ENCODE measurements at regions not wholly inside any gene's neighbourhood (a gene's known extent, or its start where the extent isn't known, plus 50 kb on each side); places are given as distances from the start of the nearest gene placed in this dataset.

DNA sequence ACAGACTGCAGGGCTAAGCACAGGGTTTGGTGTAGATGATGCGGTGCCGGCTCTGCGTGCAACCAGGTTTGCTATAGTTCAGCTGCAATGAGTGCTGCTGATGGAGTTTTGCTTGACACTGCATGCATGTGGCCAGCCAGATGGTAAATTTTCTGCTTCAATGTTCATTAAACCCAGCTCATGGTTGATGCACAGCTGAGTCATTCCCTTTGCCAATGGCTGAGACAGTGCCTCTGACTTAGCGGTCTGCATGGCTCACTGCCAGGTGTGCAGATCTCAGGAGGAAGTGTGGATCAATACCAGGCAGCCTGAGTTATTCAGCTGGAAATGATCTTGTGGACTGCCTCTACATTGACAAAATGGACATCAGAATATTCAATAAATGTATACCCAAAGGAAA is 172.7 kb upstream of the ZP4 start:
- TF ChIP-seq RAD21 (conservative IDR thresholded peaks at IDR 0.05 in 1 of 2, IDR thresholded peaks at IDR 0.05 in 1 of 2) (no peak), CEBPB (IDR thresholded peaks at IDR 0.05) (no peak), GATA3 (IDR thresholded peaks at IDR 0.05; ENCODE audit: borderline replicate concordance) (no peak), POLR2A (IDR thresholded peaks at IDR 0.05; ENCODE audit: low read length) (no peak), PHF8 (IDR thresholded peaks at IDR 0.05; ENCODE audit: borderline replicate concordance, low read depth) (no peak), RARB (CRISPR knock-in tag; IDR thresholded peaks at IDR 0.05) (no peak), EP300 (IDR thresholded peaks at IDR 0.05) (no peak), CHD2 (IDR thresholded peaks at IDR 0.05; ENCODE audit: low read length, partially characterized antibody) (no peak), RCOR1 (IDR thresholded peaks at IDR 0.05; ENCODE audit: low read depth, low read length) (no peak), ZC3H11A (IDR thresholded peaks at IDR 0.05) (no peak)
- TF ChIP-seq, protein P1, sequence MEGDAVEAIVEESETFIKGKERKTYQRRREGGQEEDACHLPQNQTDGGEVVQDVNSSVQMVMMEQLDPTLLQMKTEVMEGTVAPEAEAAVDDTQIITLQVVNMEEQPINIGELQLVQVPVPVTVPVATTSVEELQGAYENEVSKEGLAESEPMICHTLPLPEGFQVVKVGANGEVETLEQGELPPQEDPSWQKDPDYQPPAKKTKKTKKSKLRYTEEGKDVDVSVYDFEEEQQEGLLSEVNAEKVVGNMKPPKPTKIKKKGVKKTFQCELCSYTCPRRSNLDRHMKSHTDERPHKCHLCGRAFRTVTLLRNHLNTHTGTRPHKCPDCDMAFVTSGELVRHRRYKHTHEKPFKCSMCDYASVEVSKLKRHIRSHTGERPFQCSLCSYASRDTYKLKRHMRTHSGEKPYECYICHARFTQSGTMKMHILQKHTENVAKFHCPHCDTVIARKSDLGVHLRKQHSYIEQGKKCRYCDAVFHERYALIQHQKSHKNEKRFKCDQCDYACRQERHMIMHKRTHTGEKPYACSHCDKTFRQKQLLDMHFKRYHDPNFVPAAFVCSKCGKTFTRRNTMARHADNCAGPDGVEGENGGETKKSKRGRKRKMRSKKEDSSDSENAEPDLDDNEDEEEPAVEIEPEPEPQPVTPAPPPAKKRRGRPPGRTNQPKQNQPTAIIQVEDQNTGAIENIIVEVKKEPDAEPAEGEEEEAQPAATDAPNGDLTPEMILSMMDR (IDR thresholded peaks at IDR 0.05), result no peak
- TF ChIP-seq, protein P2, sequence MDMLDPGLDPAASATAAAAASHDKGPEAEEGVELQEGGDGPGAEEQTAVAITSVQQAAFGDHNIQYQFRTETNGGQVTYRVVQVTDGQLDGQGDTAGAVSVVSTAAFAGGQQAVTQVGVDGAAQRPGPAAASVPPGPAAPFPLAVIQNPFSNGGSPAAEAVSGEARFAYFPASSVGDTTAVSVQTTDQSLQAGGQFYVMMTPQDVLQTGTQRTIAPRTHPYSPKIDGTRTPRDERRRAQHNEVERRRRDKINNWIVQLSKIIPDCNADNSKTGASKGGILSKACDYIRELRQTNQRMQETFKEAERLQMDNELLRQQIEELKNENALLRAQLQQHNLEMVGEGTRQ (IDR thresholded peaks at IDR 0.05), result no peak
- TF ChIP-seq, protein P3, sequence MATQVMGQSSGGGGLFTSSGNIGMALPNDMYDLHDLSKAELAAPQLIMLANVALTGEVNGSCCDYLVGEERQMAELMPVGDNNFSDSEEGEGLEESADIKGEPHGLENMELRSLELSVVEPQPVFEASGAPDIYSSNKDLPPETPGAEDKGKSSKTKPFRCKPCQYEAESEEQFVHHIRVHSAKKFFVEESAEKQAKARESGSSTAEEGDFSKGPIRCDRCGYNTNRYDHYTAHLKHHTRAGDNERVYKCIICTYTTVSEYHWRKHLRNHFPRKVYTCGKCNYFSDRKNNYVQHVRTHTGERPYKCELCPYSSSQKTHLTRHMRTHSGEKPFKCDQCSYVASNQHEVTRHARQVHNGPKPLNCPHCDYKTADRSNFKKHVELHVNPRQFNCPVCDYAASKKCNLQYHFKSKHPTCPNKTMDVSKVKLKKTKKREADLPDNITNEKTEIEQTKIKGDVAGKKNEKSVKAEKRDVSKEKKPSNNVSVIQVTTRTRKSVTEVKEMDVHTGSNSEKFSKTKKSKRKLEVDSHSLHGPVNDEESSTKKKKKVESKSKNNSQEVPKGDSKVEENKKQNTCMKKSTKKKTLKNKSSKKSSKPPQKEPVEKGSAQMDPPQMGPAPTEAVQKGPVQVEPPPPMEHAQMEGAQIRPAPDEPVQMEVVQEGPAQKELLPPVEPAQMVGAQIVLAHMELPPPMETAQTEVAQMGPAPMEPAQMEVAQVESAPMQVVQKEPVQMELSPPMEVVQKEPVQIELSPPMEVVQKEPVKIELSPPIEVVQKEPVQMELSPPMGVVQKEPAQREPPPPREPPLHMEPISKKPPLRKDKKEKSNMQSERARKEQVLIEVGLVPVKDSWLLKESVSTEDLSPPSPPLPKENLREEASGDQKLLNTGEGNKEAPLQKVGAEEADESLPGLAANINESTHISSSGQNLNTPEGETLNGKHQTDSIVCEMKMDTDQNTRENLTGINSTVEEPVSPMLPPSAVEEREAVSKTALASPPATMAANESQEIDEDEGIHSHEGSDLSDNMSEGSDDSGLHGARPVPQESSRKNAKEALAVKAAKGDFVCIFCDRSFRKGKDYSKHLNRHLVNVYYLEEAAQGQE (IDR thresholded peaks at IDR 0.05), result no peak
